ENCODE measurements at regions not wholly inside any gene's neighbourhood (a gene's known extent, or its start where the extent isn't known, plus 50 kb on each side); places are given as distances from the start of the nearest gene placed in this dataset.

GRCh38 chr15:93399121-93399520 lies 310.1 kb upstream of the RGMA start:
- POLR2A ChIA-PET = no interaction called here
- Histone ChIP-seq H3K27me3 (ENCODE audit: control insufficient read depth, insufficient read depth, low read length) (no peaks in the 10 kb centered on the region), H3K4me3 (ENCODE audit: low read depth, low read length) (no peak overlapping the region), H3K27ac (ENCODE audit: low read depth, low read length) (no peak overlapping the region), H3K9me3 (ENCODE audit: control insufficient read depth, insufficient read depth, low read length) (peaks cover 15% of the 10 kb centered on the region)
- DNase-seq (ENCODE audit: low read depth, low spot score) = no peak
- CTCF ChIA-PET = no interaction called here
- no peak for TF ChIP-seq CTCF (IDR thresholded peaks at IDR 0.05; ENCODE audit: low read depth, low read length)

GRCh38 chr15:93389211-93389610 lies 300.2 kb upstream of the RGMA start:
- CTCF ChIA-PET = no interaction called here
- Histone ChIP-seq H3K4me3 (ENCODE audit: low read depth, low read length) (no peak overlapping the region), H3K27me3 (ENCODE audit: control insufficient read depth, insufficient read depth, low read length) (no peaks in the 10 kb centered on the region), H3K9me3 (ENCODE audit: control insufficient read depth, insufficient read depth, low read length) (peaks cover 14% of the 10 kb centered on the region), H3K27ac (ENCODE audit: low read depth, low read length) (no peak overlapping the region)
- no peak for TF ChIP-seq CTCF (IDR thresholded peaks at IDR 0.05; ENCODE audit: low read depth, low read length)
- POLR2A ChIA-PET = no interaction called here
- no peak for DNase-seq (ENCODE audit: low read depth, low spot score)

- ChIA-PET POLR2A (no interaction called here), CTCF (no interaction called here)
- DNase-seq (ENCODE audit: low read depth, low spot score) = no peak
- Histone ChIP-seq H3K4me3 (ENCODE audit: low read depth, low read length) (no peak overlapping the region), H3K27me3 (ENCODE audit: control insufficient read depth, insufficient read depth, low read length) (no peaks in the 10 kb centered on the region), H3K9me3 (ENCODE audit: control insufficient read depth, insufficient read depth, low read length) (peaks cover 37% of the 10 kb centered on the region), H3K27ac (ENCODE audit: low read depth, low read length) (no peak overlapping the region)
- no peak for TF ChIP-seq CTCF (IDR thresholded peaks at IDR 0.05; ENCODE audit: low read depth, low read length)
Measured at GRCh38 chr15:93384886-93385285, 295.9 kb upstream of the RGMA start.

- Histone ChIP-seq H3K27ac (ENCODE audit: low read depth, low read length) (no peak overlapping the region), H3K27me3 (ENCODE audit: control insufficient read depth, insufficient read depth, low read length) (no peaks in the 10 kb centered on the region), H3K4me3 (ENCODE audit: low read depth, low read length) (no peak overlapping the region), H3K9me3 (ENCODE audit: control insufficient read depth, insufficient read depth, low read length) (peaks cover 57% of the 10 kb centered on the region)
- ChIA-PET CTCF (no interaction called here), POLR2A (no interaction called here)
- no peak for TF ChIP-seq CTCF (IDR thresholded peaks at IDR 0.05; ENCODE audit: low read depth, low read length)
- no peak for DNase-seq (ENCODE audit: low read depth, low spot score)
Measured at GRCh38 chr15:93382200-93382820, 293.3 kb upstream of the RGMA start.

GRCh38 chr15:93378558-93378957 lies 289.5 kb upstream of the RGMA start:
- no peak for TF ChIP-seq CTCF (IDR thresholded peaks at IDR 0.05; ENCODE audit: low read depth, low read length)
- CTCF ChIA-PET = no interaction called here
- H3K27me3 ChIP-seq (ENCODE audit: control insufficient read depth, insufficient read depth, low read length) = no peaks in the 10 kb centered on the region
- peaks cover 56% of the 10 kb centered on the region for H3K9me3 ChIP-seq (ENCODE audit: control insufficient read depth, insufficient read depth, low read length)
- no peak for DNase-seq (ENCODE audit: low read depth, low spot score)
- POLR2A ChIA-PET = no interaction called here
- H3K27ac ChIP-seq (ENCODE audit: low read depth, low read length) = no peak overlapping the region
- H3K4me3 ChIP-seq (ENCODE audit: low read depth, low read length) = no peak overlapping the region

All from AG04450 (cell line).